GM08714 (cell line): ENCODE measurements at regions not wholly inside any gene's neighbourhood (a gene's known extent, or its start where the extent isn't known, plus 50 kb on each side); places are given as distances from the start of the nearest gene placed in this dataset.

Source experiments
- H3K4me3 ChIP-seq: fragments of 200-500 bp; sonication (Bioruptor generic); 2 replicates; pipeline ENCODE4 v1.5.1; 2014; ENCODE audit warnings: mild to moderate bottlenecking, low read length, inconsistent platforms
- ZNF274 ChIP-seq: IDR thresholded peaks from 2 replicates; pipeline ENCODE4 v1.6.1; 2012; ENCODE audit warnings: mild to moderate bottlenecking, low read depth, low read length

GRCh38 chr14:89575386-89576061, 158.5 kb upstream of the FOXN3 start:
- no peak for TF ChIP-seq ZNF274
- no peak overlapping the region for H3K4me3 ChIP-seq

GRCh38 chr14:89574420-89574819, 157.4 kb upstream of the FOXN3 start:
- no peak overlapping the region for H3K4me3 ChIP-seq
- TF ChIP-seq ZNF274, result no peak

GRCh38 chr14:89573399-89573657, 156.3 kb upstream of the FOXN3 start:
- TF ChIP-seq ZNF274, result no peak
- H3K4me3 ChIP-seq, result no peak overlapping the region

GRCh38 chr14:89572596-89573398, 155.8 kb upstream of the FOXN3 start:
- H3K4me3 ChIP-seq, result no peak overlapping the region
- TF ChIP-seq ZNF274, result no peak

GRCh38 chr14:89571491-89571890, 154.5 kb upstream of the FOXN3 start:
- no peak for TF ChIP-seq ZNF274
- H3K4me3 ChIP-seq, result no peak overlapping the region

- no peak for TF ChIP-seq ZNF274
- no peak overlapping the region for H3K4me3 ChIP-seq
These were observed 149.8 kb upstream of the FOXN3 start for GRCh38 chr14:89566644-89567415.

GRCh38 chr14:89566180-89566579, 149.1 kb upstream of the FOXN3 start:
- no peak overlapping the region for H3K4me3 ChIP-seq
- no peak for TF ChIP-seq ZNF274

GRCh38 chr14:89565607-89566006, 148.6 kb upstream of the FOXN3 start:
- no peak overlapping the region for H3K4me3 ChIP-seq
- TF ChIP-seq ZNF274, result no peak

- no peak for TF ChIP-seq ZNF274
- no peak overlapping the region for H3K4me3 ChIP-seq
These were observed 148.0 kb upstream of the FOXN3 start for GRCh38 chr14:89564989-89565388.

- no peak for TF ChIP-seq ZNF274
- no peak overlapping the region for H3K4me3 ChIP-seq
These were observed 147.4 kb upstream of the FOXN3 start for GRCh38 chr14:89564286-89564957.

GRCh38 chr14:89563471-89563870, 146.4 kb upstream of the FOXN3 start:
- no peak for TF ChIP-seq ZNF274
- no peak overlapping the region for H3K4me3 ChIP-seq

- no peak for TF ChIP-seq ZNF274
- H3K4me3 ChIP-seq, result no peak overlapping the region
These were observed 134.9 kb upstream of the FOXN3 start for GRCh38 chr14:89551955-89552354.

- TF ChIP-seq ZNF274, result no peak
- H3K4me3 ChIP-seq, result no peak overlapping the region
These were observed 134.4 kb upstream of the FOXN3 start for GRCh38 chr14:89551432-89551831.

- no peak for TF ChIP-seq ZNF274
These were observed 133.8 kb upstream of the FOXN3 start for GRCh38 chr14:89550821-89551220.

More at GRCh38 chr14:89550821-89551220, 133.8 kb upstream of the FOXN3 start:
- H3K4me3 ChIP-seq, result no peak overlapping the region
